Trophoblast cell (in vitro differentiated cells and primary cell): ENCODE measurements at regions not wholly inside any gene's neighbourhood (a gene's known extent, or its start where the extent isn't known, plus 50 kb on each side); places are given as distances from the start of the nearest gene placed in this dataset.

Experiments used
- DNase-seq, 2 donors: peaks; one replicate each; pipeline ENCODE4 v3.0.0-alpha.2; 2016
- H2AFZ ChIP-seq: 2 replicates; pipeline ENCODE4 v1.6.1; 2013; ENCODE audit warnings: low read length, moderate library complexity, mild to moderate bottlenecking; ENCODE audit not compliant: insufficient read depth, poor library complexity
- H2AK5ac ChIP-seq: 2 replicates; pipeline ENCODE4 v1.6.1; 2013; ENCODE audit warnings: mild to moderate bottlenecking, low read length
- H2BK120ac ChIP-seq: 2 replicates; pipeline ENCODE4 v1.6.1; 2013; ENCODE audit warnings: low read length, mild to moderate bottlenecking, moderate library complexity; ENCODE audit not compliant: insufficient read depth, poor library complexity
- H2BK12ac ChIP-seq: 2 replicates; pipeline ENCODE4 v1.6.1; 2013; ENCODE audit warnings: mild to moderate bottlenecking, low read length, moderate library complexity
- H2BK5ac ChIP-seq: 2 replicates; pipeline ENCODE4 v1.6.1; 2013; ENCODE audit warnings: low read length, low read depth, moderate library complexity, mild to moderate bottlenecking; ENCODE audit not compliant: poor library complexity
- H3K14ac ChIP-seq: 2 replicates; pipeline ENCODE4 v1.6.1; 2013; ENCODE audit warnings: mild to moderate bottlenecking, low read length
- H3K18ac ChIP-seq: 2 replicates; pipeline ENCODE4 v1.6.1; 2013; ENCODE audit warnings: mild to moderate bottlenecking, low read length
- H3K23ac ChIP-seq: 2 replicates; pipeline ENCODE4 v1.6.1; 2013; ENCODE audit warnings: low read length
- H3K27ac ChIP-seq: 2 replicates; pipeline ENCODE4 v1.5.1; 2013; ENCODE audit warnings: low read depth, mild to moderate bottlenecking, inconsistent platforms, low read length, moderate library complexity
- H3K27me3 ChIP-seq: 2 replicates; pipeline ENCODE4 v1.6.1; 2013; ENCODE audit warnings: inconsistent platforms, mild to moderate bottlenecking, low read length, moderate library complexity; ENCODE audit not compliant: insufficient read depth
- H3K36me3 ChIP-seq, 2 experiments: 1 replicate in 1 of 2; 2 replicates in 1 of 2; pipeline ENCODE4 v1.6.1; 2013; ENCODE audit warnings: low read length in 2 of 2, mild to moderate bottlenecking in 2 of 2, moderate library complexity in 1 of 2; ENCODE audit not compliant: insufficient read depth in 2 of 2, control insufficient read depth in 1 of 2
- H3K4ac ChIP-seq: 2 replicates; pipeline ENCODE4 v1.6.1; 2013; ENCODE audit warnings: low read depth, mild to moderate bottlenecking, low read length, moderate library complexity
- H3K4me1 ChIP-seq, 2 experiments: 1 replicate in 1 of 2; 2 replicates in 1 of 2; pipeline ENCODE4 v1.6.1; 2013; ENCODE audit warnings: low read length in 2 of 2, mild to moderate bottlenecking in 2 of 2, moderate library complexity in 1 of 2; ENCODE audit not compliant: insufficient read depth in 2 of 2, control insufficient read depth in 1 of 2
- H3K4me2 ChIP-seq: 2 replicates; pipeline ENCODE4 v1.6.1; 2013; ENCODE audit warnings: inconsistent platforms, mild to moderate bottlenecking, low read length, moderate library complexity
- H3K4me3 ChIP-seq: 2 replicates; pipeline ENCODE4 v1.5.1; 2013; ENCODE audit warnings: mild to moderate bottlenecking, low read depth, low read length, inconsistent platforms
- H3K79me1 ChIP-seq: one replicate; pipeline ENCODE4 v1.6.1; 2013; ENCODE audit warnings: low read length
- H3K79me2 ChIP-seq: 2 replicates; pipeline ENCODE4 v1.6.1; 2013; ENCODE audit warnings: low read length, mild to moderate bottlenecking; ENCODE audit not compliant: control insufficient read depth, insufficient read depth, poor library complexity
- H3K9ac ChIP-seq: 2 replicates; pipeline ENCODE4 v1.6.1; 2013; ENCODE audit warnings: mild to moderate bottlenecking, low read length
- H3K9me3 ChIP-seq: 2 replicates; pipeline ENCODE4 v1.6.1; 2013; ENCODE audit warnings: low read depth, mild to moderate bottlenecking, control low read depth, inconsistent platforms, low read length; ENCODE audit not compliant: insufficient read depth
- H4K12ac ChIP-seq: 2 replicates; pipeline ENCODE4 v1.6.1; 2013; ENCODE audit warnings: low read depth, mild to moderate bottlenecking, low read length, moderate library complexity
- H4K8ac ChIP-seq: 2 replicates; pipeline ENCODE4 v1.6.1; 2013; ENCODE audit warnings: low read depth, mild to moderate bottlenecking, low read length, moderate library complexity
- H4K91ac ChIP-seq: one replicate; pipeline ENCODE4 v1.6.1; 2013; ENCODE audit warnings: low read depth, mild to moderate bottlenecking, low read length, moderate library complexity
- WGBS: extraction: QIAGEN DNeasy Blood & Tissue Kit; methylation state at CpG from one replicate; pipeline ENCODE4 v1.1.7; 2013; ENCODE audit warnings: missing lambda C conversion rate; ENCODE audit not compliant: insufficient read length, insufficient coverage; ENCODE audit errors: extremely low coverage; 5-methylcytosine and 5-hydroxymethylcytosine counted together

- Histone ChIP-seq H3K79me1 (no peaks in the 10 kb centered on the region), H3K4me1 (no peaks in the 10 kb centered on the region), H2AFZ (no peak overlapping the region), H3K27ac (no peak overlapping the region), H2AK5ac (no peak overlapping the region), H2BK120ac (no peak overlapping the region), H3K18ac (no peak overlapping the region), H2BK5ac (no peak overlapping the region), H4K8ac (no peak overlapping the region), H3K23ac (no peak overlapping the region), H3K36me3 (no peaks in the 10 kb centered on the region), H3K79me2 (no peaks in the 10 kb centered on the region), H3K4ac (no peak overlapping the region), H3K9ac (no peak overlapping the region), H3K14ac (no peak overlapping the region), H3K27me3 (no peaks in the 10 kb centered on the region), H4K91ac (no peak overlapping the region), H3K9me3 (peaks cover 36% of the 10 kb centered on the region), H3K4me3 (no peak overlapping the region), H3K4me2 (no peak overlapping the region), H4K12ac (no peak overlapping the region), H2BK12ac (no peak overlapping the region)
- DNase-seq: no peak
- no CpG with 5 or more reads among the region's 6 CpGs for WGBS
Observed at GRCh38 chr7:155893664-155894063, 81.4 kb upstream of the SHH start.

- WGBS: no CpG with 5 or more reads among the region's 12 CpGs
- Histone ChIP-seq H3K4ac (no peak overlapping the region), H3K4me3 (no peak overlapping the region), H3K79me1 (no peaks in the 10 kb centered on the region), H3K27ac (no peak overlapping the region), H3K18ac (no peak overlapping the region), H3K4me2 (no peak overlapping the region), H4K91ac (no peak overlapping the region), H3K4me1 (no peaks in the 10 kb centered on the region), H2BK5ac (no peak overlapping the region), H2BK12ac (no peak overlapping the region), H2AK5ac (no peak overlapping the region), H2AFZ (no peak overlapping the region), H3K14ac (no peak overlapping the region), H3K9ac (no peak overlapping the region), H3K27me3 (no peaks in the 10 kb centered on the region), H2BK120ac (no peak overlapping the region), H4K12ac (no peak overlapping the region), H3K9me3 (peaks cover 36% of the 10 kb centered on the region), H3K23ac (no peak overlapping the region), H3K79me2 (no peaks in the 10 kb centered on the region), H3K36me3 (no peaks in the 10 kb centered on the region), H4K8ac (no peak overlapping the region)
- no peak for DNase-seq
Observed at GRCh38 chr7:155893176-155893575, 80.9 kb upstream of the SHH start.

DNA sequence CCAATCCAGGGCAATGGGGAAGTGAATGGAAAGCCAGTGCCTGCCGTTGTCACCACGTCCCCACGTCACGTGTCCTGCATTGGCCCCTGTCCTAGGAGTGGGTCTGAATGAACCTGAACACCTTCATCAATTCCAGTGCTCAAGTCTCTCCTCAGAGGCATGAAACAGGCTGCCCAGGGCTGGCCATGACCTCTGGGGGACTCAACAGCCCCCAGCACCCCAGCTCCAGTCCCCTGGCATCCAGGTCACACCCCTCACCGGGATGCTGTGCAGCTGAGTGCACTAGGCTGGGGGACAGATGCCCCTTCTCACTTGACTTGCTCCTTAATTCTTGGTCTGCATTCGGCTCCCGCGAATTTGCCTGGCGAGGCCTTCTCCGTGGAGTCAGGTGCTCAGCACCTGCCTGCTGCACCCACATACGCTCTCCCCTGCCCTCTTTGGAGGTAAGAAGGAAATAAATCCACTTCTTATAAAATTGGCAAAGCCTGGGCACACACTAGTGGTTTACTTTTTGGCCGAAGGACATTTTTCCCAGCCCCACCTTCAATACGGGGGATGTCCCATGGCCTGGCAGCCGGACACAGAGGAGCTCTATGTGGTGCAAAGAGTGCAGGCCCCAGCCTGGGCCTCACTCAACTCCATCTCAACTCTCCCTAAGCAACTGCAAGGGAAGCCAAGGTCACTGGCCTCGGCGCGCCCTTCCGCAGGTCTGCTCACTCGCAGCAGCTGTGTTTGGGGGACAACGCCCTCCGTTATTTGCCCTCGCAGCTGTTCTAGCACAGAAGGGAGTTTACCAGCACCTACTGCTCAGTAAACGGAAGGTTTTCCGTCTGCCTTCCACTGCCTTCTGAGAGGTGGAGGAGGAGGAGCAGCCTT lies 77.6 kb upstream of the SHH start:
- H4K8ac ChIP-seq: no peak overlapping the region
- no peak overlapping the region for H3K9ac ChIP-seq
- no peak overlapping the region for H2AFZ ChIP-seq
- no peak overlapping the region for H3K4me3 ChIP-seq
- H3K79me2 ChIP-seq: no peaks in the 10 kb centered on the region
- no CpG with 5 or more reads among the region's 24 CpGs for WGBS
- H3K4ac ChIP-seq: no peak overlapping the region
- H3K27ac ChIP-seq: no peak overlapping the region
- no peak overlapping the region for H3K4me2 ChIP-seq
- H3K27me3 ChIP-seq: no peaks in the 10 kb centered on the region
- no peaks in the 10 kb centered on the region for H3K79me1 ChIP-seq
- H2BK12ac ChIP-seq: no peak overlapping the region
- DNase-seq: no peak
- no peak overlapping the region for H3K18ac ChIP-seq
- H3K14ac ChIP-seq: no peak overlapping the region
- H3K4me1 ChIP-seq: no peaks in the 10 kb centered on the region
- H3K36me3 ChIP-seq: no peaks in the 10 kb centered on the region
- H3K23ac ChIP-seq: no peak overlapping the region
- no peak overlapping the region for H4K12ac ChIP-seq
- H2BK120ac ChIP-seq: no peak overlapping the region
- no peak overlapping the region for H4K91ac ChIP-seq
- H2BK5ac ChIP-seq: no peak overlapping the region
- no peak overlapping the region for H2AK5ac ChIP-seq
- H3K9me3 ChIP-seq: peaks cover 37% of the 10 kb centered on the region

DNA sequence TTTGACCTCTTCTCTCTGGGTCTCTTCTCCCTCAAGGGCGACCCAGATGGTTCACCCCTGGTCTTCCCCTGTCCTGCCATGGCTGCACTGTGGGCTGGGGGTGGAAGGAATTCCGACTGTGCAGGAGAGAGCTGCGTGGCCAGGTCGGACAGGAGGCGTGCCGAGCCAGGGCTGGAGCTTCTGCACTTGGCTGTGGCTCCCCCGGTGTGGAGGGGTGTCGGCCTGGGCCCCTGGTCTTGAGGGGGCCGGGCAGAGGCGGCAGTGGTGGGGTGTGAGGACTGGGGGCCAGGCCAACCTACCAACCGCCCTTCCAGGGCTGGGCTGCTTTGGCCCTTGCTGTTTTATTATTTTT lies 74.9 kb upstream of the SHH start:
- H2BK5ac ChIP-seq: no peak overlapping the region
- no peak overlapping the region for H3K4me2 ChIP-seq
- no peak overlapping the region for H3K23ac ChIP-seq
- H2BK12ac ChIP-seq: no peak overlapping the region
- peaks cover 29% of the 10 kb centered on the region for H3K9me3 ChIP-seq
- H2AK5ac ChIP-seq: no peak overlapping the region
- no peaks in the 10 kb centered on the region for H3K36me3 ChIP-seq
- no peaks in the 10 kb centered on the region for H3K79me1 ChIP-seq
- H2BK120ac ChIP-seq: no peak overlapping the region
- no peak overlapping the region for H2AFZ ChIP-seq
- no peaks in the 10 kb centered on the region for H3K4me1 ChIP-seq
- no peaks in the 10 kb centered on the region for H3K79me2 ChIP-seq
- H4K91ac ChIP-seq: no peak overlapping the region
- no peaks in the 10 kb centered on the region for H3K27me3 ChIP-seq
- H3K4me3 ChIP-seq: no peak overlapping the region
- H3K4ac ChIP-seq: no peak overlapping the region
- no CpG with 5 or more reads among the region's 11 CpGs for WGBS
- no peak overlapping the region for H3K9ac ChIP-seq
- H4K12ac ChIP-seq: no peak overlapping the region
- no peak overlapping the region for H4K8ac ChIP-seq
- DNase-seq: no peak
- H3K14ac ChIP-seq: no peak overlapping the region
- no peak overlapping the region for H3K27ac ChIP-seq
- no peak overlapping the region for H3K18ac ChIP-seq
